Epidermal melanocyte (primary cell): ENCODE measurements at regions not wholly inside any gene's neighbourhood (a gene's known extent, or its start where the extent isn't known, plus 50 kb on each side); places are given as distances from the start of the nearest gene placed in this dataset.
"Not testable (repeated sequence)": the region's sequence is repeated elsewhere in the genome, so short reads cannot be mapped to it uniquely, and the experiment has no call there.

Source experiments
- DNase-seq: peaks from one replicate; pipeline ENCODE4 v3.0.0; 2011; ENCODE audit warnings: low spot score; ENCODE audit not compliant: insufficient read length

- not testable (repeated sequence) for DNase-seq
These were observed 586.0 kb upstream of the PABPC5 start for GRCh38 chrX:90848595-90848994.

GRCh38 chrX:90883479-90883878 lies 551.2 kb upstream of the PABPC5 start:
- no peak for DNase-seq

DNA sequence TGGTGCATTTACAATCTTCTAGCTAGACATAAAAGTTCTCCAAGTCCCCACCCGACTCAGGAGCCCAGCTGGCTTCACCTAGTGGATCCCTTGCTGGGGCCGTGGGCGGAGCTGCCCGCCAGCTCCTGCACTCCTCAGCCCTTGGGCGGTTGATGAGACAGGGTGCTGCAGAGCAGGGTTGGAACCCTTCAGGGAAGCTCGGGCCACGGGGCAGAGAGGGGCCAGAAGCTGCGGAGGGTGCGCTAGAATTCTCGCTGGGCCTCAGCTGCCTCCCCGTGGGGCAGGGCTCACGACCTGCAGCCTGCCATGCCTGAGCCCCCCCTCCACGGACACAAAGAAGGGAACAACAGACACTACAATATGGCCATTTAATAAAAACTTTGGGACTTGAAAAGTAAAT lies 519.8 kb upstream of the PABPC5 start:
- DNase-seq, result not testable (repeated sequence)

GRCh38 chrX:90946870-90947269 lies 487.8 kb upstream of the PABPC5 start:
- not testable (repeated sequence) for DNase-seq

- DNase-seq, result not testable (repeated sequence)
These were observed 439.4 kb upstream of the PABPC5 start for GRCh38 chrX:90995191-90995590.

- DNase-seq, result not testable (repeated sequence)
These were observed 416.5 kb upstream of the PABPC5 start for GRCh38 chrX:91018111-91018510.

GRCh38 chrX:91039777-91040176 lies 394.9 kb upstream of the PABPC5 start:
- no peak for DNase-seq

DNA sequence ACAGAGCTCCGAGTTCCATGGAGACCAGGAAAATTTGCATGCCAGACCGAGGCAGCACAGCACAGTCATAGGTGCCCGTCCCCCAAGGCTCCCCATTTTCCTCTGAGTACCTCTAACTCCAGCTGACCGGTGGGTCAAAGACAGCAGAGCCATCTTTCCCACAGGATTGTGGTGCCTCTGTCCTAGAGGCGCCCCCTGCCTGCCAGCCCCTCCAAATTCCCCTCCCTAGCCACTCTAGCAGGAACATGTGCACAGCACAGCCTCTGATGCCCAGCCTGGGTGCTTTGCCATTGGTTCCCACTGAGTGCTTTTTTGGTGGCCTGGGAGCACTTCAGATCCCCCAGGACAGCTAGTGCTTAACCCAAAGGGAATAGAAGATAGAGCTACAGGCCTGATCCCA lies 368.5 kb upstream of the PABPC5 start:
- DNase-seq, result no peak

DNA sequence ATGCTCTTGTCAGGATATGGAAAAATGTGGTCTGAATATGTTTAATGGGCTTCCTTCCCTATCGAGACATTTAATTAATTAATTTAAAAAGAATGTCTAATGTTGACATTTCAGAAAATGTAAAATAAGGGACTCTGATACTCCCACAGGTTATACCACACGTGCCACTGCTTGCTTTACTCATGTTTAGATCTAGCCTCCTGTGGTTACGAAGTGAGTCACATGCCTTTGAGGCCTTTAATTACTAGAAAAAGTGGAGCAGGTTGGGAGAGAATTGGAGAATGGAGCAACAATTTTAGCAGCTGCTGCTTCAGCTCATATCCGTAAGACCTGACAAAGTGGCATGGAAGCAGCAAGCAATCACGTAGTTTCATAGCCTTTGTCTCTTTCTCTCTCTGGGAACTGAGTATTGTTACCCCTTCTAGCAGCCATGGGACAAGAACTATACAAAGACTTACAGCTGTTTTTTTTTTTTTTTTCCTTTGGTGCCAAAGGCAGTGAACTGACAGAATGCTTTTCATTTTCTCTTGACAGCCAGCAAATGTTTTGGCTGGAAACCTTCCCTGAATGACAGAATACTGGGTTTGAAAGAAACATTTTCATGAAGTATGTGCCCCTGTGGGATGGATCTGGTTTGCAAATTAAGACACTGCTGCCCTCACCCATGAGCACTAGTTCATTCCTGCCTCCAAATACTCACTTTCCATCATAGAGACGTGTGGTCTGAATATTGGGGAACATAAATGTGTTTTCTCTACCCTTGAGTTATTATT lies 355.1 kb upstream of the PABPC5 start:
- DNase-seq, result no peak

DNA sequence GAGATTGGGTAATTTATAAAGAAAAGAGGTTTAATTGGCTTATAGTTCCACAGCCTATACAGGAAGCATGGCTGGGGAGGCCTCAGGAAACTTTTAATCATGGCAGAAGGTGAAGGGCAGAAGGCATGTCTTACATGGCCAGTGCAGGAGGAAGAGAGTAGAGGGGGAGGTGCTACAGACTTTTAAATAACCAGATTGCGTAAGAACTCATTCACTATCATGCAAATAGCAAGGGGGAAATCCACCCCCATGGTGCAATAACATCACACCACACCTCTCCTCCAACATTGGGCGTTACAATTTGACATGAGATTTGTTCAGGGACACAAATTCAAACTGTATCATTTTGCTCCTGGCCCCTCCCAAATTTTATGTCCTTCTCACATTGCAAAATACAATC lies 353.8 kb upstream of the PABPC5 start:
- no peak for DNase-seq

GRCh38 chrX:91081873-91082272 lies 352.8 kb upstream of the PABPC5 start:
- DNase-seq, result no peak

- DNase-seq, result no peak
These were observed 325.9 kb upstream of the PABPC5 start for GRCh38 chrX:91108761-91109160.

DNA sequence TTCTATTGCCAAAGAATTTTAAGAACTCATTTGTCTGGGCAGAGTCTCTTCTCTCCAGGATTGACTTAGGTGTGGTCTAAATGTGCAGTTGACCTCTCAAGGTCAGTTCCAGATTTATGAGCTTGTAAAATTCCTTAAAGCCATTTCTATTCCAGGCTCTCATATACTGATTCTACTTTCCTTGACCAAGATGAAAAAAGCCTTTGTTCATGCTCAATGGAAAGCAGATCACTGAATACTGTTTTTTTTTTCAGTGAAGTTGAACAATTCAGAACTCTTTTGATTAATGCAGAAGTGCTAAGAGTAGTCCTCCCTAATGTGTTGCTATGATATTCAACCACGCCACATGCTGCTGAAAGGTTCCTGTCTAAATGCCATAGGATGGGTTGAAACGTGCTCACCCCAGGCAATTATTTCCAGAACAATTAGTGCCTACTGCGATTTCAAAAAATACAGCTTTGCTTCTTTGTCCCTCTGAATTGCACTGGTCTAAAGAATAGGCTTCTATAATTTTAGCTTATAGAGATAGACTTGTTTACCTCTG lies 312.4 kb upstream of the PABPC5 start:
- peak; percentile 8 for DNase-seq

- DNase-seq, result no peak
These were observed 296.8 kb upstream of the PABPC5 start for GRCh38 chrX:91137883-91138282.
